GM18868 (cell line): ENCODE measurements at regions not wholly inside any gene's neighbourhood (a gene's known extent, or its start where the extent isn't known, plus 50 kb on each side); places are given as distances from the start of the nearest gene placed in this dataset.
"Not testable (repeated sequence)": the region's sequence is repeated elsewhere in the genome, so short reads cannot be mapped to it uniquely, and the experiment has no call there.

Source experiments
- ATAC-seq: cut with Tn5 transposase; IDR thresholded peaks from one replicate; pipeline ENCODE4 v1.9.1; 2021; ENCODE audit warnings: mild to moderate bottlenecking, moderate library complexity; ENCODE audit not compliant: unreplicated experiment

DNA sequence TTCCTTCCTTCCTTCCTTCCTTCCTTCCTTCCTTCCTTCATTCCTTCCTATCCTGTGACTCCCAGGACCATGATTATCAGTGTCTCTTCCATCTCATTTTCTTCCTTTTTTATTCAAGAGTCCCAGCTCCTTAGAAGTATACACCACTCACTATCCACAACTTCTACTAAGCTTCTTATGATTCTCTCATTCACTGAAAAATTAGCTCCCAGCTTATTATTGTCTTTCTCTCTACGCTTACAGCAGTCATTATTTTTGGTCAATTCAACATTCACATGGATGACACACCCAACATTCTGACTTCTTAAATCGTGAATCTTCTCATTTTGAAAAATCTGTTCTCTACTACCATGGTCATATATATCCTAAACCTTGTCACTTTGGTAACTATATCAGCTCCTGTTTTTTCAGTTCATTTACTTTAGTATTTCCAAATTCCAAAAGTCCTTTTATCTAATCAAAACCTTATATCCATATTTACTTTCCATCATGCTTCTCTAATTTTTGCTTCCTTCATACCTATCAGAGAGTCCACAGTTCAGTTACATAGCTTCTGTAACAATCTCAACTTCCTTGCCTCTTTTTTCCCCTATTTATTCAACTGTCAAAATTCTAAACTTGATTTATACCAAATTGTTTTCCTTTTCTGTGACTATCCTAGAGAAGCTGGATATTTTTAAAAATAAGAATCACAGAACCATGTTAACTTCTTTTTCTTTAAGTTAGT, 677.5 kb downstream of the RAPGEF2 start:
- no peak for ATAC-seq

DNA sequence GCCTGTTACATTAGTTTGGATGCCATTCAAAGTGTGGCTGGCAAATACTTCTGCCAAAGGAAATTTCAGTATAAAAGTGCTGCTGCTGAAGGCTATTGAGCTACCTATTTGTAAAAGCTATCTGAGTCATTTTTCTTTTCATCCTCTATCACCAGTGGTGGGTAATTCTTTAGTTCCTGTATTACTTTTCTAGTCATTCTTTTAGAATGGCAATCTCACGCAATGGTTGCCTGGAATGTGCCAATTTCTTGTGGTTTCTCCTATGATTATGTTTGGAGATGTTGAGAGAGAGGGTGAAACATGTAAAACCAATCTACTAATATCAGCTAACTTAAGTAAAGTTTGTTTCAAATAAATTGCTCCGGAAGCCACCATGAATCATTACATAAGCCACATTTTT, 685.0 kb downstream of the RAPGEF2 start:
- no peak for ATAC-seq

DNA sequence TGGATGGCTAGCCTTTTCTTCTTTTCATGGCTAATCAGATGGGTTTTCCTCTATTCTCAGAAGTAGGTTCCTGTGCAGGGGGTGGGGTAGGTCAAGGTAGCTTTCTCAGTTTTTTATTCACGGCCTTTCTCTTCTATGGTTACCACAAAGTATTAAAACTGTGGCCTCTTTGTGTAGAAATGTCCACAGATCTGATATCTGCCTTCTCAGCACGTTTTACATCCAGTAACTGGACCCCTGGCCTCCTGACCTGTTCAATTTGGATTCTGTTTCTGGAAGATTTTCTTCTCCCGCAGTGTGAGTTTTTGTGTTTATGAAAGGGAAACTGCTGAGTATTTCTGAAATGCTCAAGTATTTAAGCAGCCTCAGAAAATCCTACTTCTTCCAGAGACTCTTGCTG, 688.5 kb downstream of the RAPGEF2 start:
- ATAC-seq = no peak

DNA sequence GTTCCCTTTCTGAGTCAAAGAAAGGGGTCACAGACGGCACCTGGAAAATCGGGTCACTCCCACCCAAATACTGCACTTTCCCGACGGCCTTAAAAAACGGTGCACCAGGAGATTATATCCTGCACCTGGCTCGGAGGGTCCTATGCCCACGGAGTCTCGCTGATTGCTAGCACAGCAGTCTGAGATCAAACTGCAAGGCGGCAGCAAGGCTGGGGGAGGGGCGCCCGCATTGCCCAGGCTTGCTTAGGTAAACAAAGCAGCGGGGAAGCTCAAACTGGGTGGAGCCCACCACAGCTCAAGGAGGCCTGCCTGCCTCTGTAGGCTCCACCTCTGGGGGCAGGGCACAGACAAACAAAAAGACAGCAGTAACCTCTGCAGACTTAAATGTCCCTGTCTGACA, 701.7 kb downstream of the RAPGEF2 start:
- ATAC-seq = not testable (repeated sequence)

DNA sequence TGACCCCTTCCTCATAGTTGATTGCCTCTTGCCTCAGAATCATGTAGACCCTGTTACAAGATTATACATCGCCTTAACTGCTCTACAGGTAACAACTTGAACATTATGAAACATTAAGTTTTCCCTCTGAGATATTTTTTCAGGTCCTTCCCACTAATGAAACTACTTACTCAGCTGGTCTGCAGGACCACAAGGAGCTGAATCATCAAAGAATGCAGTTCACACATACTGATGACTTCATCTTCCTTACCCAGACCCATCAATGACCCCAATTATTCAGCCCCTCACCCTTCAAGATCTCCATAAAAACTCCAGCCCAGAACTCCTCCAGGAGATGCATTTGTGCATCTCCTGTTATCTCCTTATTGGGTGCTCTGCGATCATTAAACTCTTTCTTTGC, 720.9 kb downstream of the RAPGEF2 start:
- no peak for ATAC-seq

DNA sequence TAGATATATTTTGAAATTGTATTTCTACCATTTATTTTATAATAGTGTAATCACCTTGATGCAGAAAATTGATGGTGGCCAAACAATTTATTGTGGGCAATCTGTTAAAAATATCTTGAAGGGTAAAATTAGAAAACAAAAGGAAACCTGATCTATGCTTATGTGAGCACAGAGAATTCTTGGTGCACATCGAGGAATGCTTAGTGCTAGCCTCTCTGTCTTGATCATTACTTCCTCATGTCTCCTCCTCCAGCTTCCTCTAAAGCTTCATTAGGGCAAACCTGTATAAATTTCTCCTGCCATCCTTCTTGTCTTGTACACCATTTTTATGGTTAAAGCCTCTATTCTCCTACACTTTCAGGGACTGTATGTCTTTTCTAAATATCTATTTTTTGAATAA, 725.8 kb downstream of the RAPGEF2 start:
- no peak for ATAC-seq

DNA sequence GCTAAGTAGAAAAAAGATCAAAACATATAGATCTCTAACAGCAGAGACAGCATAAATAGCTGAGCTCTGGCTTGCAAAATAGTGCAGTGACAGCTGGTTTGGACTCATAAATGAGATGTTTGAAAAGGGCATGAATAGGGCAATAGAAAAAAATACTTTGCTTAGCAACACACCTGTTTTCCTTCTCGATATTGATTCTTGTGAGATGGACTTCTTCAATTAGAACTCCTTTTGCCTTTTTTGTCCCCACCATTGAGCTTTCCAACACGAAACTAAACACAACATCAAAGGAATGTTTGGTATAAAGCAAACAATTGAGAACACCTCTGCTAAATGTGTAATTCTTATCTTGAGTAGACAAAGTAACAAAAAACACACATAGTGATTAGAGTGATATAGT, 726.3 kb downstream of the RAPGEF2 start:
- no peak for ATAC-seq

DNA sequence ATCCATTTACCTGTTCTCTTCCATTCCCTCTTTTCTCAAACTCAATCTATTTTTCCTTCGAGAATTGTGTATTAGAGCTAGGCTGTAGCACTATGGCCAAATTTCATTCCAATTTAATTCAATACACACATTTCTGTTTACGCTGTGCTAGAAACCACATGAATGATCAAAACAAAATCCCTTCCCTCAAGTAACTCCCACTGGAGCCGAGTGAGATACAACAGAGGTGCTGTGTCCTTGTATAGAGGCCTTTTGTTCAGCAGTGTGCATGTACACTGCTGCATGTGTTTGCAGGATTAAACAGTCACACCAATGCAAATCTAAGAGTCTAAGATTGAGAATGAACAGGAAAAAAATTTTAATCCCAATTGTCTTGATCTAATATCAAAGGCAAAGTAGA, 734.2 kb downstream of the RAPGEF2 start:
- no peak for ATAC-seq

DNA sequence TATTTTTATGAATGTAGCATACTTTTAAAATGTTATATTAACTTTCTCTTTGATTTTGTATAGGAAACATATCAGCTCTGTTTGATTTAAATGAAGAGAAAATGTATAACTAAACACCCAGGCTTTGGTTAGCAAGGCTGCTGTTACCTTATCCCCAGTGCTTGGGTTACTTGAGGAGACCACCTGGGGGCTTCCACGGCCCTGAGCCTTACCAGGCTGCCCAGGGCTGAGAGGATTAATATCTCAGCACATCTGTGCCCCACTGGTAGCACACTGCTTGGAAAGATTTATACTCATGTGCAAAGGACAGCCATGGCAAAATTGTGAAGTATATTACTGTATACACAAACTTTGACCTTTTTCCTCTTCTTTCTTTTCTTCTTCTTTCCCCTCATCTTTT, 752.9 kb downstream of the RAPGEF2 start:
- no peak for ATAC-seq

DNA sequence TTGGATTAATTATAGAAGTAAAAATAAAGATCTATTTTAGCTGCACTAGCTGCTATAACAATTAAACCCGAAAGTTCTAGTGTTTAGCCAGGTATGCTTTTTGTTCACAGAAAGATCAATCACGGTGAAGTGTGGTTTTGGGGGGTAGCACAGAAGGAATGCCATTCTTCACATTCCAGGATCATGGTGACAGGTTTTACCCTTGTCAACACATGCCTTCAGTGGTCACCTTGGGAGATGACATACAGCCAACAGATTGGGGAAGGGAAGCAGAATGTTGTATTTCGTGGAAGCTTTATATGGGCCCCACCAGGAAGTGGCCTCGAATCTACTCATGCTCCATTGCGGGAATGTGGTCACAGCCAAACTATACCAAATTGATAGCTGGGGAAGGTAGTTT, 753.6 kb downstream of the RAPGEF2 start:
- no peak for ATAC-seq

DNA sequence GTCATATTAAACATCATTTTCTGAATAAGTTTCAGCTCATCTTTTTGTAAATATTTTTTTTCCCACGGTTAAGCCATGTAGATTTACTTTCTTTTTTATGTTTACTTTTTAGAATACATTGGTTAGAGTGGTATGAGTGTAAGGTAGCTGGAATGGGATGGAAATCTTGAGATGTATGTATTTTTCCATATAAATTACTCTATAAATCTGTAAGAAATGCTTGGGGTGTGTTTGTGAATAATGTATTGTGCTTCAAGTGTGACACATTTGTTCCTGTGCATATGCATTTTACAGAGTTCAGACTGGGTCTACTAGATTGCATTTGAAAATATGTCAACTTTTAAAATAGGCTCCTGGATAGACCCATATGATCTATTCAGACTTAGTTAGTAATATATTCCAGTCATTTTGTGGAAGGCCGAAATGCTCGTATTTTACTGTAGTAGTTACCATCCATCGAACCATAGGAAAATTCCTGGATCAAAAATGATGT, 756.8 kb downstream of the RAPGEF2 start:
- no peak for ATAC-seq

DNA sequence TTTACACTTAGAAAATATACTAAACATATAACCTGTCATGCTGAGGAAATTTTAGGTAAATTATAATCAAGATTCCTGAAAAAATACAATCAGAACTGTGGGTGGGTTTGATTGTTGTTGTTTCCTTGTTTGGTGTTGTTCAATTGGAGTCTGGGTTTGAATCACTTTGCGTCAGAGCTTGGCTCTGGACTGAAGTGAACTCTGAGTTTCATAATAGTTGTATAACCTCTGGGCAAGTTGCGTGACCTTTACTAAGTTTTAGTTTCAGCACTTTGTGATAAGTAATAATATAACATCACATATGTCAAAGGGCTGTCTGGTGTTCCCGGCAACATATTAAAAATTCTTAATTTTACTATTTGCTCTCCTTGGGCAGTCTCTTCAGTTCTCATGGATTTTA, 758.1 kb downstream of the RAPGEF2 start:
- ATAC-seq = no peak

DNA sequence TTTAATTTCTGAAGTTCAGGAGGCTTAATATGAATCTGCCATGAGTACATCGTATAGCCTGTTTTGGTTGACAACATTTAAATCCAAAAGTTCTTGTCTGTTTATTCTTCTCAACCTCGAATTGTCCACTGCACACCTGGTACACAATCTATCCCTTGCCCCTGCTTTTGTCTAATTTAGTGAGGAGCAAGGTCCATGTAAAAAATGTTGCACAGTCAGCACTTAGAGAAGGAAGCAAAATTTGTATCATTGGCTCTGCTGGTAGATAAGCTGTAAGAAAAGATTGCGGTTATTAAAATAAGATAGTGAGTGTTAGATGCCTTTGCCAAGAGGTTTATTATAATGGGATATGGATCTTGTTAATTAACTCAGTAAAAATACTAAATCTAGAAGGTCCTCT, 761.5 kb downstream of the RAPGEF2 start:
- no peak for ATAC-seq

DNA sequence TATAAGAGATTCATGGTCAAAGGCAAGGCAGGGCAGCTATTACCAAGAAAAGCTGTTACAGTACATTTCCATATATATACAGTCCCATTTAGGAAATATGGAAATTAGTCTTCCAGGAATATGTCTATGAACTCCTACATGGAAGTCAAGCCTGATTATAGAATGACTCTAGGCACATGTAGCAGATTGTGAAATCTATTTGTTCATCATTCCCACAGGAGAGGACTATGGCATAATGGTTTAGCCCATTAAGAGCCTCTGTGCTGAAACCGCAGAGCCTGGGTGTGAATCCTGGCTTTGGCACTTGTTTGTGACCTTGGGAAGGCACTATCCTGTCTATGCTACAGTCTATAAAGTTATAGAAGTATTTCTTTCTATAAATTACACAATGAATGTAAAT, 764.8 kb downstream of the RAPGEF2 start:
- ATAC-seq = no peak

DNA sequence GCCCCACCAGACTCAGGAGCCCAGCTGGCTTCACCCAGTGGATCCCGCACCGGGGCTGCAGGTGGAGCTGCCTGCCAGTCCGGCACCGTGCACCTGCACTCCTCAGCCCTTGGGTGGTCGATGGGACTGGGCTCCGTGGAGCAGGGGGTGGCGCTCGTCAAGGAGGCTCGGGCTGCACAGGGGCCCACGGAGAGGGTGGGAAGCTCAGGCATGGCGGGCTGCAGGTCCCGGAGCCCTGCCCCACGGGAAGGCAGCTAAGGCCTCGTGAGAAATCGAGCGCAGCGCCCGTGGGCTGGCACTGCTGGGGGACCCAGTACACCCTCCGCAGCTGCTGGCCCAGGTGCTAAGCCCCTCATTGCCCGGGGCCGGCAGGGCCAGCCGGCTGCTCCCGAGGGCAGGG, 766.1 kb downstream of the RAPGEF2 start:
- ATAC-seq = not testable (repeated sequence)

DNA sequence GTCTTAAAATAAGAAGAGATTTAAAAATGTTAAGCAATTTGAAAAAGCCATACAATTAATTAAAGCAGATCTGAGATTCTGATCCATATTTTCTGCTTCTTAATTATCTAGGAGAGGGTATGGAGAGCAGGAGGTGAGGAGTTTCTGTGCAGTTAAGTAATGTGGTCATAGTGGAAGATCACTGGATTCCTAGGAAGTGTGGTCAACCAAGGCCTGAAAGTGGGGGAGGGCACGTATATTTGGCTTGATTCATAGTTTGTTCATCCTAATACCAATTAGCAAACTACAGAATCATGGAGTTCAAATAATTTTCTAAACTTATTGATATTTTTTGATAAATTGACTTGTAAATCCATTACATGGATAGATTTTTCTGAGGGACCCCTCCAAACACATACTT, 768.3 kb downstream of the RAPGEF2 start:
- ATAC-seq = no peak

DNA sequence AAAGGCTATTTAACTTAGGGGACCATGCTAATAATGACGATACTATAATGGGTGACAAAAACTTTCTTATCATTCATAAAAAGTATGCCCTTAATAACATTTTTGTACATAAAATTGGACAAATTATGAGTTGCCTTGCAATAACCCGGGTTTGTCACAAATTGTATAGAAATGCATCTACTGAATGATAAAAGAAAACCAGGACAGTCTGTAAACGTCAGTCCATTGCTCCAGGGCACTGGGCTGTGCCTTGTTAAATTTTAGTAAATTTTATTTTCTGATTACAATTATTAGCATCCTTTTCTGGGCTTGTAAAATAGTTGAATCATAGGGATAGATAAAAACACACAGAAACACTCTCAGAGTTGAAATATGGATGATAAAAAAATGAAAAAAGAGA, 778.3 kb downstream of the RAPGEF2 start:
- no peak for ATAC-seq

DNA sequence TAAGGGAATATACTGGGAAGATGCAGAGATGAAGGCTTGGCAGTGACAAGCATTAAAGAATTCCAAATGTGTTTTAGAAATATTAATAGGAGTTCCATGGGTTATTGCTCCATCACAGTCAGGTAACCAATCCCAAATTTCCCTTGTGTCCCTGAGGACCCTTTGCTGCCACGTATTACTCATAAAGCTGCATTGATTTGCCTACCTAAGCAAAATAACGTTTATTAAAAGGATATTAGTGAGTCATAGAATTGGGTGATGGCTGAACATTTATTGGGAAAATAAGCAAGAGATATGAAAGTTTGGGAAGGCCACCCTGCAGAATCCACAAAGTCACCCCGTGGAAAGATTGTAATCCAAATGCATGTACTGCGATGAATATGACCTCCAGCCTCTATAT, 782.1 kb downstream of the RAPGEF2 start:
- no peak for ATAC-seq

DNA sequence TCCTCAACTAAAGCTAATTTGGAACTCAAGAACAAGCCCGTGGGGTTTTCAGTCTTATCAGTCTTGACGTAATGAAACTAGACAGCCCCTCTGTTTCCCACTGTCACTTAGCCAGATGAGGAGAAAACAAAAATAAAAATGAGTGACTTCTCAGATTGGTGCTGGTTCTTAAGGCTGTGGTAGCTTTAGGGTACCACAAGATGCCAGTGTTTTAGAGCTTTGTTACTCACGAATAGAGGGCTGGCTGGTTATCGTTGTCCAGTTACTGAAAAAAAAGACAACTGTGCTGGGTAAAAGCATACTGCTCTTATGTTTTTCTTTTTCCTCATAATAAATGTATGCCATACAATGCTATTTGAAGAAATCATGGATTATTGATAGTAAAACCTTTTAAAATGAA, 796.7 kb downstream of the RAPGEF2 start:
- no peak for ATAC-seq

DNA sequence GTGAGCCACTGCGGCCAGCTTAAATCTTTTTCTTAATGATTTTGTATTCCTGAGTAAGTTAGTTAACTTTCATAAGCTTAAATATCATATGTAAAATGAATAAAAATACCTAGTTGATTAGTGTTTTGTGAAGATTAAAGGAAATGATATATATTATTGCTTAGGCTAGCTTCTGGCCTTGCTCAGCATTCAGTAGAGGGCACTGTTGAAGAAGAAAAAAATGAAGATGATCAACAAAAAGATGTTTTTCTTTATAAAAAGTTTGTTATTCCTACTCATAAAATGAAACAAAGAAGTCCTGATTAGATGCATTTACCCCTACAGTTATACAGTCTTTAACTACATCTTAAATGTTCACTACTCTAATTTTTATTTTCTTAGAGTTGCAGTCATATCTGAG, 797.7 kb downstream of the RAPGEF2 start:
- no peak for ATAC-seq

DNA sequence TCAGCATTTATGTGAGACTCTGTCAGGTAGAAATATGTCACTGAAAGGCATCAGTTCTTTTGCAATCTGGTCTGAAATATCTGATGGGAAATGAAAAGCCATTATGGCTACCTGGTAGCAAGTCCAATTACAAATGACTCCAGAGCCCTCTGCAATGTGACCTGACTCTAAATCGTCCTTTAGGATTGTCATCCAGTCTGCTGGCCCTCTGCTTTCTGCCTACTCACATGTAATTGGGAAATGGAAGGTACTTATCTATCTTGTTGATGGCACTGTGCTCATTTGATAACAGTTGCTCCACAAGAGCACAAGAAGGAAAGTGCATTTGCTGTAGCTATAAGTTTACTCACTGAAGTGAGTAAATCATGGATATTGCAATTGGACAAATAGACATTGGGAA, 799.8 kb downstream of the RAPGEF2 start:
- no peak for ATAC-seq

DNA sequence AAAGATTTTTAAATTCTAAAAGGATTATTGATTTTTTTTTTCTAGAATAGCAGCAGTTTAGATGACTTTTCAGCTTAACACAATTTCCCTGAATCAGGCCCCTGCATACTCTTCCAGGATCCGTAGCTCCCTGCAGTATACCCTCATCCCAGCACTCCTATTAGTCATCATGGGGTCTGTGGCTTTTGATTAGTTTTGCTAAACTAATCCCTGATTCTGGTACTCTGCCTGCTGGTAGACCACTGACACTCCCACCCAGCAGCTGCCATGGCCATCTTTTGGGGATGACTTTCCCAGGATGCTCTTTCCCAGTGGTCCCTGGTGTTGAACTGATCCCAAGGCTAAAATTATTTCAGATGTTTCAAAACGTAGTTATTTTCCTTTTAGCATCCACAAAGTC, 802.0 kb downstream of the RAPGEF2 start:
- ATAC-seq = no peak

DNA sequence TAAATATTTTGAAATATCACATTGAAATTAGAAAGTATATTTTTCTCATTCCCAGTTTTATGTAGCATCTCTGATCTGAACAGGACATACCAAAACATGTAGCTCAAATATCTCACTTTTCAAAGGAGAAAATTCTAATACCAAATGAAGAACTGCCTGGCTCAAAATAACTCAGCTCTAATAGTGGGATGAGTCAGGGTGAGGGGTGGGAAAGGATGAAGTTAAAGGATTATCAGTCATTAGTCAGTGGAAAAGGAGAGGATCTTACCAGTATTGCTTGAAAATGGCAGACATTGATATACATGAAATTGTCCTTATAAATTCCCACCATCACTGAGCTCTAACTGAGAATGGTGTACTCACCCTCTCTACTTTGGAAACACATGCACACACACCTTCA, 803.2 kb downstream of the RAPGEF2 start:
- ATAC-seq = no peak
